Cerebellar nuclear complex (tissue), 1 donor: ENCODE measurements at regions not wholly inside any gene's neighbourhood (a gene's known extent, or its start where the extent isn't known, plus 50 kb on each side); places are given as distances from the start of the nearest gene placed in this dataset.
"Not testable (repeated sequence)": the region's sequence is repeated elsewhere in the genome, so short reads cannot be mapped to it uniquely, and the experiment has no call there.

ENCODE experiments used
- DNase-seq, 2 experiments: peaks; one replicate each; lab custom pipeline; 2025; lab: John Stamatoyannopoulos, UW

GRCh38 chr5:62155988-62156387 is 150.0 kb upstream of the KIF2A start:
- no peak for DNase-seq

- no peak for DNase-seq
Measured at GRCh38 chr5:62167561-62168057, 138.4 kb upstream of the KIF2A start.

GRCh38 chr5:62168506-62169281 is 137.3 kb upstream of the KIF2A start:
- DNase-seq, result no peak

- no peak for DNase-seq
Measured at GRCh38 chr5:62178258-62178657, 127.7 kb upstream of the KIF2A start.

- DNase-seq, result no peak
Measured at GRCh38 chr5:62182802-62183201, 123.2 kb upstream of the KIF2A start.

- no peak for DNase-seq
Measured at GRCh38 chr5:62183727-62184126, 122.3 kb upstream of the KIF2A start.

GRCh38 chr5:62184444-62184843 is 121.6 kb upstream of the KIF2A start:
- DNase-seq, result no peak

- no peak for DNase-seq
Measured at GRCh38 chr5:62190173-62190572, 115.8 kb upstream of the KIF2A start.

GRCh38 chr5:62190931-62191330 is 115.1 kb upstream of the KIF2A start:
- no peak for DNase-seq

GRCh38 chr5:62192958-62193357 is 113.0 kb upstream of the KIF2A start:
- no peak for DNase-seq

GRCh38 chr5:62196532-62196931 is 109.5 kb upstream of the KIF2A start:
- DNase-seq, result not testable (repeated sequence)

GRCh38 chr5:62197697-62198096 is 108.3 kb upstream of the KIF2A start:
- no peak for DNase-seq

GRCh38 chr5:62198421-62198820 is 107.6 kb upstream of the KIF2A start:
- DNase-seq, result no peak

- DNase-seq, result no peak
Measured at GRCh38 chr5:62199792-62200716, 106.0 kb upstream of the KIF2A start.

GRCh38 chr5:62206150-62206829 is 99.7 kb upstream of the KIF2A start:
- no peak for DNase-seq

GRCh38 chr5:62208218-62208852 is 97.7 kb upstream of the KIF2A start:
- DNase-seq, result no peak

- no peak for DNase-seq
Measured at GRCh38 chr5:62211405-62211804, 94.6 kb upstream of the KIF2A start.

- no peak for DNase-seq
Measured at GRCh38 chr5:62212648-62213047, 93.4 kb upstream of the KIF2A start.

- no peak for DNase-seq
Measured at GRCh38 chr5:62214701-62215100, 91.3 kb upstream of the KIF2A start.

- not testable (repeated sequence) for DNase-seq
Measured at GRCh38 chr5:62216603-62217002, 89.4 kb upstream of the KIF2A start.

GRCh38 chr5:62217095-62217494 is 88.9 kb upstream of the KIF2A start:
- not testable (repeated sequence) for DNase-seq

- not testable (repeated sequence) for DNase-seq
Measured at GRCh38 chr5:62218860-62219259, 87.1 kb upstream of the KIF2A start.
